ENCODE measurements at regions not wholly inside any gene's neighbourhood (a gene's known extent, or its start where the extent isn't known, plus 50 kb on each side); places are given as distances from the start of the nearest gene placed in this dataset.
"Not testable (repeated sequence)": the region's sequence is repeated elsewhere in the genome, so short reads cannot be mapped to it uniquely, and the experiment has no call there.

GRCh38 chr5:53268241-53268640 is 158.7 kb upstream of the MOCS2 start:
- not testable (repeated sequence) for DNase-seq (ENCODE audit: low read depth, low spot score)

DNA sequence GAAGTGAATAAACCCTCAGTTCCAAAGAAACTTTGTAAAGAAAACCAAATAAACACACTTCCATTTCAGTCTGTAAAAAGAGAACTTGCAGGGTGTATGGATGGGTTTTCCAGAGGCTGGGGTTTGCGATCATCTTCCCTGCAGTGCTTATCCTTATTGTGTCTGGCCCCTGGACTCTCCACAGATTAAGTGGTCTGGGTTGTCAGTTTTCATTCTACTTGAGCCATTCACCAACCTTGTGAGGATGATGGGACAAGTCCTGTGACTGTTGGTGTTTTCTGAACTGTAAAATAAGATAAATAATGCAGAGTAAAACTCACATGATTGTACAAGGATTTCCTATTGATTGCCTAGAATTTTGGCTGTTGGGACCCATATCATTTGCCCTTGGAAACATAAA is 166.1 kb upstream of the MOCS2 start:
- no peak for DNase-seq (ENCODE audit: low read depth, low spot score)

- no peak for DNase-seq (ENCODE audit: low read depth, low spot score)
Observed at GRCh38 chr5:53276825-53277224, 167.3 kb upstream of the MOCS2 start.

DNA sequence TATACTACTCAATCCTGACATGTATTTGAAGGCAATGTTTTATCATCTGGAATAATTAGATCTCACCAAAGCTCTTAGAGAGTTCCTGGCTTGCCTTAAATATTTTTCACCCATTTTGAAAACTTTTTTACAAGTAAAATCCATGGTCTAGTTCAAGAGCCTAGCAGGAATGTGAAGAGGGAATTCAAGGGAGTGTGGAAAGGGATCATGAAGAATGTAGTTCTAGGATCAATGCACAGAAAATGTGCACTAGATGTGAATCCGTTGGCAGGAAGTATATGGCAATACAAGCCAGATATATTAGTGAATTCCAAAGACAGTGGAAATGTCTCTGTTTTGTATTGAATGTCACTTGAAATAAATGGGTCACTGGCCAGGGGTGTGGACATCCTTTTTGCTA is 167.9 kb upstream of the MOCS2 start:
- DNase-seq (ENCODE audit: low read depth, low spot score), result no peak

DNA sequence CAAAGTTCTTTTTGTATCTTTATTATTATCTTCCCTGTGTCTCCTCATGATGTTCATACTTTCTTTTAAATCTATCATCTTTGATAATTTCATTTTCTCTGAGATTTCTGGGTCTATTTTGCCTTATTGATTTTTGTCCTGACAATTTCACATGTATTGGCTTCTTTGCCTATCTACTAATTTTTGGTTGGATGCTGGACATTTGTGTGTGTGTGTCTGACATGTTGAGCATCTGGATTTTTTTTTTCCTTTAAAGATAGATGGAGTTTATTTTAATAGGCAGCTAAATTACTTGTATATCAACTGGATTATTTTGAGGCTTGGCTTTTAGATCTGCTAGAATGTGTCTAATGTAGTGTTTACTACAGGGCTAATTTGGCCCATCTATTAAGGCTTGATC is 178.0 kb upstream of the MOCS2 start:
- no peak for DNase-seq (ENCODE audit: low read depth, low spot score)

DNA sequence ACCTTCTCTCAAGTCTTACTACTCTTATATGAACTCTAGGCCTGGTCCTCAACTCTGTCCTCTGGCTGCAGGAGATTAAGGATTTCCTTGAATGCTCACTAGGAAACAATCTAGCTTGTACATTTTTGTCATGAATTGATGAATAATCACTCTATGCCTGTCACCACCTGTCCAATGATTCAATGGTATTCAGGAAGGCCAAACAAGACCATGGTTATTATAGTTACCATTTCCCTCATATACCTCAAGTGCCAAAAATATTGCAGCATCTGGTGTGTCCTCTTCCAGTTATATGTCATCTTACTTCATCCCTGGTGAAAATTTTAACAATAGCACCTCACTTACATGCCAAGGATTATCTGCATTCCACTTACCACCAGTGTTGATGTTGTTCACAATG is 179.0 kb upstream of the MOCS2 start:
- DNase-seq (ENCODE audit: low read depth, low spot score), result no peak

DNA sequence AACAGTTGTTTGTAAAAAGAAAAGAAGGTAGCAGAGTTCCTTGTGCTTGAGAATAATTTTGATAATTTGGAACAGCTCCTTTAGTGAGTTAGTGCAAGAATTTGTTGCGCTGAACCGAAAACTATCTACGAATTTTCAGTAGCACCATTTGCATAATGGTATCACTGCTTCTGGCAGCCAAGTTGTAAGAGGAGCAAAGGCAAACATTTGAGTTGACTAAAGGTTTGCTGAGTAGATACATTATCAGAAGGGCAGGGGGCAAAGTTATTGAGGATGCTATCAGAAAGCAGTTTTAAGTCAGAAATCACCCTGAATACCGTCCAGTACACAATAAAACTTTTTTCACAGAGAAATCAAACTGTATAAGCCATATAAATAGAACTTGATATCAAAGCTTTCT is 181.5 kb upstream of the MOCS2 start:
- DNase-seq (ENCODE audit: low read depth, low spot score), result no peak

- no peak for DNase-seq (ENCODE audit: low read depth, low spot score)
Observed at GRCh38 chr5:53291528-53291927, 182.0 kb upstream of the MOCS2 start.

DNA sequence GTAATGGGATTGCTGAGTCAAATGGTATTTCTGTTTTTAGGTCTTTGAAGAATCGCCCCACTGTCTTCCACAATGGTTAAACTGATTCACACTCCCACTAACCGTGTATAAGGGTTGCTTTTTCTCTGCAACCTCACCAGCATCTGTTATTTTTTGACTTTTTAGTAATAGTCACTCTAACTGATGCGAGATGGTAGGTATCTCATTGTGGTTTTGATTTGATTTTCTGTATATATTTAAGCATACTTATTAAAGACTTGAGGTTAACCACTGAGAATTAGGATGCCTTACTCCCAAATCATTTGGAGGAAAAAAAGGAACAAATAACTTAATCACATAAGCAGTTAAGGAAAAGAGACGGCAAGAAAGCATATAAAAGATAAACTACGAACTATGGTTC is 181.6 kb upstream of the FST start:
- no peak for DNase-seq (ENCODE audit: low read depth, low spot score)

GRCh38 chr5:53302529-53302928 is 177.9 kb upstream of the FST start:
- DNase-seq (ENCODE audit: low read depth, low spot score), result no peak

DNA sequence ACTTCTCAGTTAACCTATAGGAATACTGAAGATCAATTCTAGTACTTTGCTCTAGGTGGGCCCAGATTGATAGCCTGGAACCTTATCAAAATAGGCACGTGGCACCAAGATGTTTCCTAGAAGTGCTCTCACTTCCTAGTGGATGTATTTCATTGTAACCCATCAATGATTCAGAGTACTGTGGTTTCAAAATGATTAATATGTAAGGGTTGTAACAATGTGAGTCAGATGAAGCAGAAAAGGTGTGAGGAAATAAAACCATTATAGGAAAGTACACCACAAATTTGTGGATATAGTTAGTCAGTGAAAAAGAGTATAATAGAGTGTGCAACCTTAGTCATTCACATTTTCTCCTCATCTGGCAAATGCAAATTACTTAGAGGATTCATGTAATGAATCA is 177.3 kb upstream of the FST start:
- no peak for DNase-seq (ENCODE audit: low read depth, low spot score)

GRCh38 chr5:53305316-53305715 is 175.1 kb upstream of the FST start:
- not testable (repeated sequence) for DNase-seq (ENCODE audit: low read depth, low spot score)

DNA sequence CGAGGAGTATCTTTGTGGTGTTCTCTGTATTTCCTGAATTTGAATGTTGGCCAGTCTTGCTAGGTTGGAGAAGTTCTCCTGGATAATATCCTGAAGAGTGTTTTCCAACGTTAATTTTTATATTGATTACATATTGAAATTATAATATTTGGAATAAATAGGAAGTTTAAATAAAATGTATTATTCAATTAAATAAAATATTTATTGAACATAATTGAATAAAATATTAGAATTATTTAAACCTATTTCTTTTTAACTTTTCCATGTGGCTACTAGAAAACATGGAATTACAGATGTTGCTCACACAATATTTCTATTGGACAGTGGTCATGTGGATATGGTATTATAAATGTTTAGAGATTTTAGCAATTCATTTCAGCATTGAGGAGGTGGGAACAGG is 170.8 kb upstream of the FST start:
- DNase-seq (ENCODE audit: low read depth, low spot score), result no peak

DNA sequence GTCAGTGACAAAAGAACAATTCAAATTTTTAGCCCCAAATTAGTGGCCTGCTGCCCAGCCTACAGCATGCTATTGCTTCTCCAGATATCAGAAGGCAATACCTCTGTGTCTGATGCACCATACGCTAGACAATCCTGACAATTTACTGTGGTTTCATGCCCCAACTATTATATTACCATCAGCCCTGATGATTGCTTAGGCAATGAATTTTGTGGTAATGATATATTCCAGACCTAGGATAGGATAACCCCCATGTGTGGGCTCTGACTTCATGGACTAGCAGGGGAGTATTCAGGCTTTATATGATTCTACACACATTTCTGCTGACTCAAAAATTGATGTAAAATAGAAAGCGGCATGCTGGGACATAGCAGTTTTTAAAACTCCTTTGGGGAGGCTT is 168.7 kb upstream of the FST start:
- no peak for DNase-seq (ENCODE audit: low read depth, low spot score)

DNA sequence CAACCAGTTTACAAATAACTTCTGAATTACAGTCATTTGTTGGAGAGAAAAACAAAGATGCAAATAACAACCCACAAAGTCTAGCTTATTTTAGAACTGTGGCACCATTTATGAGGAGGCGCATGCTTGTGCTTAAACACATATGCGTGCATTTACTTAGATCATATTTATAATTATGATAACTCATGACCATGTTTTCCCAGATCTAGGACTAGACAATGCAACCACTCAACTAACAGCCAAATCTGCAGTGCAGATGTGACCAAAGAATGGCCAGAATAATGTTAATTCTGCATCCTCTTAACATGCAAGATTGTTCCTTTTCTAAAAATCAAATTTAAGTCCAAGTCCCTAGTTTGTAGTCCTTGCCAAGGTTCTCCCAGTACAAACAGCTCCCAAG is 167.3 kb upstream of the FST start:
- DNase-seq (ENCODE audit: low read depth, low spot score), result no peak

GRCh38 chr5:53318303-53318702 is 162.1 kb upstream of the FST start:
- DNase-seq (ENCODE audit: low read depth, low spot score), result no peak

- no peak for DNase-seq (ENCODE audit: low read depth, low spot score)
Observed at GRCh38 chr5:53319315-53319714, 161.1 kb upstream of the FST start.

DNA sequence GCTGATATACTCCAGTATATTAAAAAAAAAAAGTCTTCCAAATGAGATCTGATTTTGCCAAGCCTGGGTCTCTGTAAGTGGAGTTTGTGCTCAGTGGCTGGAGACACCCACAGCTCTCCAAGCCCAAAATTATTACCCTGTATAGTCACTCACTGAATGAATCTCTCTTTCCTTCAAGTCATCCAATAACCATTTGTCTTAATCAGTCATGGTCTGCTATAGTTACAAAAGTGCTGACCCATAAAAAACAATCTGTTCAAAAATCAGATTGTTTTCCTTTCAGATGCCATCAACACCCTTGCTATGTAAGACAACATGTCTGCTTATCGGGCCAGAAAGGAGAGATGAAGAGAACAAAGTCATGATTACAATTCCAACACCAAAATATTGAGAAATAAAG is 159.4 kb upstream of the FST start:
- DNase-seq (ENCODE audit: low read depth, low spot score), result no peak

- DNase-seq (ENCODE audit: low read depth, low spot score), result no peak
Observed at GRCh38 chr5:53321721-53322120, 158.7 kb upstream of the FST start.

- DNase-seq (ENCODE audit: low read depth, low spot score), result no peak
Observed at GRCh38 chr5:53322257-53322656, 158.2 kb upstream of the FST start.

DNA sequence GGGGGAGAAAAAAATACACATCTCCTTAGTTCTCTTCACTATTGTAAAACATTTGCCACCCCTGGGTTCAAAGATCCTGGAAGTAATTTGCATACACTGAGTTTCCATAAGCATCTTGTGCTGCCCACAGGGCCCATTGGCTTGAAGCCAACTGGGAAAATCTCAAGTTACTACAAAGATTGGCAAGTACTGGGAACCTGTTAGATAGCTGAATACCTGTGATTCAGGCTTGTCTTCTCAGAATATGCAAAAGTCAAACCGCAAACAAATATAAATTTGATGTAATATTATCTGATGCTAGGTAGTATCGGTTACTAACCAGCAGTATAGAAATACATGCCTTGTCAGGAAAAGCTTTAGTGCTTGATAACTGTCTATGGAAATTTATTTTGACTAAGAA is 156.9 kb upstream of the FST start:
- no peak for DNase-seq (ENCODE audit: low read depth, low spot score)

GRCh38 chr5:53323943-53324642 is 156.3 kb upstream of the FST start:
- no peak for DNase-seq (ENCODE audit: low read depth, low spot score)

GRCh38 chr5:53326424-53327153 is 153.8 kb upstream of the FST start:
- DNase-seq (ENCODE audit: low read depth, low spot score), result no peak

Data from smooth muscle cell of the brain vasculature (primary cell).